H1 (cell line): ENCODE measurements at regions not wholly inside any gene's neighbourhood (a gene's known extent, or its start where the extent isn't known, plus 50 kb on each side); places are given as distances from the start of the nearest gene placed in this dataset.

Experiments used
- CTCF ChIP-seq, 3 experiments: IDR thresholded peaks; 1 replicate in 2 of 3; 2 replicates in 1 of 3; pipeline versions ENCODE4 v1.5.1 to v1.6.1; 2011; ENCODE audit warnings: low read length in 3 of 3, mild to moderate bottlenecking in 3 of 3, inconsistent platforms in 2 of 3, low read depth in 1 of 3, moderate library complexity in 1 of 3; ENCODE audit not compliant: insufficient read depth in 1 of 3; ENCODE audit errors: control extremely low read depth in 1 of 3
- EP300 ChIP-seq, 2 experiments: IDR thresholded peaks; 1 replicate in 1 of 2; 2 replicates in 1 of 2; pipeline ENCODE4 v1.6.1; 2011 to 2012; ENCODE audit warnings: low read depth in 2 of 2, low read length in 2 of 2, mild to moderate bottlenecking in 2 of 2, borderline replicate concordance in 1 of 2, inconsistent platforms in 1 of 2, moderate library complexity in 1 of 2
- JUN ChIP-seq: IDR thresholded peaks from 2 replicates; pipeline ENCODE4 v1.6.1; 2011; ENCODE audit warnings: low read depth, mild to moderate bottlenecking, improper control_type of control experiment, low read length
- POLR2A ChIP-seq, 2 experiments: IDR thresholded peaks; 1 replicate in 1 of 2; 2 replicates in 1 of 2; pipeline ENCODE4 v1.6.1; 2011; ENCODE audit warnings: low read depth in 2 of 2, low read length in 2 of 2, mild to moderate bottlenecking in 2 of 2; ENCODE audit errors: control extremely low read depth in 1 of 2
- POLR2AphosphoS5 ChIP-seq: IDR thresholded peaks from 2 replicates; pipeline ENCODE4 v1.6.1; 2011; ENCODE audit warnings: low read depth, low read length
- RBBP5 ChIP-seq: IDR thresholded peaks from 2 replicates; pipeline ENCODE4 v1.7.1; 2012; ENCODE audit warnings: low read depth, mild to moderate bottlenecking, inconsistent platforms, low read length, moderate library complexity, borderline replicate concordance
- RFX5 ChIP-seq: IDR thresholded peaks from 2 replicates; pipeline ENCODE4 v1.6.1; 2011; ENCODE audit warnings: low read depth, low read length, improper control_type of control experiment, borderline replicate concordance
- SIN3A ChIP-seq, 2 experiments: IDR thresholded peaks in 1 of 2; conservative IDR thresholded peaks in 1 of 2; 2 replicates each; pipeline ENCODE4 v1.6.1; 2011 to 2012; ENCODE audit warnings: low read length in 2 of 2, improper control_type of control experiment in 1 of 2, low read depth in 1 of 2, mild to moderate bottlenecking in 1 of 2
- SP2 ChIP-seq: IDR thresholded peaks from 2 replicates; pipeline ENCODE4 v1.6.1; 2012; ENCODE audit warnings: mild to moderate bottlenecking, low read length, inconsistent platforms
- TCF12 ChIP-seq: IDR thresholded peaks from 2 replicates; pipeline ENCODE4 v1.6.1; 2011; ENCODE audit warnings: low read depth, mild to moderate bottlenecking, low read length
- TF ChIP-seq, protein P1 (sequence below): IDR thresholded peaks from 2 replicates; pipeline ENCODE4 v1.6.1; 2012; ENCODE audit warnings: inconsistent platforms

GRCh38 chr18:11437046-11437445, 172.3 kb upstream of the SLC35G4 start:
- TF ChIP-seq CTCF (IDR thresholded peaks at IDR 0.05; ENCODE audit: control extremely low read depth in 1 of 3, insufficient read depth in 1 of 3, low read depth in 1 of 3, low read length in 3 of 3) (no peak), JUN (no peak), TCF12 (no peak), RBBP5 (no peak), SP2 (no peak), RFX5 (no peak), SIN3A (conservative IDR thresholded peaks at IDR 0.05 in 1 of 2, IDR thresholded peaks at IDR 0.05 in 1 of 2; ENCODE audit: low read depth in 1 of 2, low read length in 2 of 2) (no peak), POLR2AphosphoS5 (no peak), POLR2A (IDR thresholded peaks at IDR 0.05; ENCODE audit: control extremely low read depth in 1 of 2, low read depth in 2 of 2, low read length in 2 of 2) (no peak), EP300 (IDR thresholded peaks at IDR 0.05; ENCODE audit: borderline replicate concordance in 1 of 2, low read depth in 2 of 2, low read length in 2 of 2) (no peak)
- TF ChIP-seq, protein P1, sequence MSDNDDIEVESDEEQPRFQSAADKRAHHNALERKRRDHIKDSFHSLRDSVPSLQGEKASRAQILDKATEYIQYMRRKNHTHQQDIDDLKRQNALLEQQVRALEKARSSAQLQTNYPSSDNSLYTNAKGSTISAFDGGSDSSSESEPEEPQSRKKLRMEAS, result no peak
